B cell (primary cell): ENCODE measurements at regions not wholly inside any gene's neighbourhood (a gene's known extent, or its start where the extent isn't known, plus 50 kb on each side); places are given as distances from the start of the nearest gene placed in this dataset.

Source experiments
- EZH2 ChIP-seq: IDR thresholded peaks from 2 replicates; pipeline ENCODE4 v1.6.1; 2012; ENCODE audit warnings: borderline replicate concordance, low read depth, mild to moderate bottlenecking, moderate library complexity, low read length; ENCODE audit not compliant: insufficient read depth, poor library complexity, severe bottlenecking
- TF ChIP-seq, protein P1 (sequence below): fragments of 200-600 bp; IDR thresholded peaks from one replicate; pipeline ENCODE4 v1.8.0; 2022; ENCODE audit warnings: antibody characterized with exemption, mild to moderate bottlenecking

GRCh38 chr4:52192001-52192400 lies 140.9 kb downstream of the SPATA18 start:
- TF ChIP-seq, protein P1, sequence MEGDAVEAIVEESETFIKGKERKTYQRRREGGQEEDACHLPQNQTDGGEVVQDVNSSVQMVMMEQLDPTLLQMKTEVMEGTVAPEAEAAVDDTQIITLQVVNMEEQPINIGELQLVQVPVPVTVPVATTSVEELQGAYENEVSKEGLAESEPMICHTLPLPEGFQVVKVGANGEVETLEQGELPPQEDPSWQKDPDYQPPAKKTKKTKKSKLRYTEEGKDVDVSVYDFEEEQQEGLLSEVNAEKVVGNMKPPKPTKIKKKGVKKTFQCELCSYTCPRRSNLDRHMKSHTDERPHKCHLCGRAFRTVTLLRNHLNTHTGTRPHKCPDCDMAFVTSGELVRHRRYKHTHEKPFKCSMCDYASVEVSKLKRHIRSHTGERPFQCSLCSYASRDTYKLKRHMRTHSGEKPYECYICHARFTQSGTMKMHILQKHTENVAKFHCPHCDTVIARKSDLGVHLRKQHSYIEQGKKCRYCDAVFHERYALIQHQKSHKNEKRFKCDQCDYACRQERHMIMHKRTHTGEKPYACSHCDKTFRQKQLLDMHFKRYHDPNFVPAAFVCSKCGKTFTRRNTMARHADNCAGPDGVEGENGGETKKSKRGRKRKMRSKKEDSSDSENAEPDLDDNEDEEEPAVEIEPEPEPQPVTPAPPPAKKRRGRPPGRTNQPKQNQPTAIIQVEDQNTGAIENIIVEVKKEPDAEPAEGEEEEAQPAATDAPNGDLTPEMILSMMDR = no peak
- TF ChIP-seq EZH2 = no peak
